ENCODE measurements at regions not wholly inside any gene's neighbourhood (a gene's known extent, or its start where the extent isn't known, plus 50 kb on each side); places are given as distances from the start of the nearest gene placed in this dataset.

DNA sequence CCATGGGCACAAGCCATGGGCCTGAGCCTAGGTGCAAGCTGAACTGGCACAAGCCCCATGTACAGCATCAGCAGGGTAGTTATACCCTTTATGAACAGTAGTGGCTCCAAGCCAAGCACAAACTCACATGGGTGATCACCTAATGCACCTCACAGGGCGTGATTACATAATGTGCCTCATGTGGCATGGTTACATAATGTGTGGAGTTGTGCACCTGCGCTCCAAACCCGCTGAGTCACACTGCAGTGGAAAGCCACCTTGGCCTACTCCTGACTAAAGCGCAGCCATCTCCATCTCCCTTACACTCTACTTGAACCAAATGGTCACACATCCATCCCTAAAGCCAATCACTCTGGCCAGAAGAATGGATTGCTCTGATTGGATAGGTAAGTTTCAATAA, 279.7 kb downstream of the MBD2 start:
- Histone ChIP-seq H3K27ac (no peak overlapping the region), H3K9me3 (no peaks in the 10 kb centered on the region), H3K4me3 (no peak overlapping the region), H3K27me3 (no peaks in the 10 kb centered on the region), H3K4me1 (ENCODE audit: insufficient read depth) (no peaks in the 10 kb centered on the region), H3K36me3 (no peaks in the 10 kb centered on the region)
- 90 to 98% (median 97%) methylated on average over 4 of the region's 4 CpGs for WGBS, 3 donors
- no peak for TF ChIP-seq EP300 (IDR thresholded peaks at IDR 0.05)
- TF ChIP-seq, protein P1, sequence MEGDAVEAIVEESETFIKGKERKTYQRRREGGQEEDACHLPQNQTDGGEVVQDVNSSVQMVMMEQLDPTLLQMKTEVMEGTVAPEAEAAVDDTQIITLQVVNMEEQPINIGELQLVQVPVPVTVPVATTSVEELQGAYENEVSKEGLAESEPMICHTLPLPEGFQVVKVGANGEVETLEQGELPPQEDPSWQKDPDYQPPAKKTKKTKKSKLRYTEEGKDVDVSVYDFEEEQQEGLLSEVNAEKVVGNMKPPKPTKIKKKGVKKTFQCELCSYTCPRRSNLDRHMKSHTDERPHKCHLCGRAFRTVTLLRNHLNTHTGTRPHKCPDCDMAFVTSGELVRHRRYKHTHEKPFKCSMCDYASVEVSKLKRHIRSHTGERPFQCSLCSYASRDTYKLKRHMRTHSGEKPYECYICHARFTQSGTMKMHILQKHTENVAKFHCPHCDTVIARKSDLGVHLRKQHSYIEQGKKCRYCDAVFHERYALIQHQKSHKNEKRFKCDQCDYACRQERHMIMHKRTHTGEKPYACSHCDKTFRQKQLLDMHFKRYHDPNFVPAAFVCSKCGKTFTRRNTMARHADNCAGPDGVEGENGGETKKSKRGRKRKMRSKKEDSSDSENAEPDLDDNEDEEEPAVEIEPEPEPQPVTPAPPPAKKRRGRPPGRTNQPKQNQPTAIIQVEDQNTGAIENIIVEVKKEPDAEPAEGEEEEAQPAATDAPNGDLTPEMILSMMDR (IDR thresholded peaks at IDR 0.05), result no peak
- TF ChIP-seq POLR2A (IDR thresholded peaks at IDR 0.05), result no peak
- DNase-seq, result no peak
- intact Hi-C loops (cut with DNase I), result no loop called here

DNA sequence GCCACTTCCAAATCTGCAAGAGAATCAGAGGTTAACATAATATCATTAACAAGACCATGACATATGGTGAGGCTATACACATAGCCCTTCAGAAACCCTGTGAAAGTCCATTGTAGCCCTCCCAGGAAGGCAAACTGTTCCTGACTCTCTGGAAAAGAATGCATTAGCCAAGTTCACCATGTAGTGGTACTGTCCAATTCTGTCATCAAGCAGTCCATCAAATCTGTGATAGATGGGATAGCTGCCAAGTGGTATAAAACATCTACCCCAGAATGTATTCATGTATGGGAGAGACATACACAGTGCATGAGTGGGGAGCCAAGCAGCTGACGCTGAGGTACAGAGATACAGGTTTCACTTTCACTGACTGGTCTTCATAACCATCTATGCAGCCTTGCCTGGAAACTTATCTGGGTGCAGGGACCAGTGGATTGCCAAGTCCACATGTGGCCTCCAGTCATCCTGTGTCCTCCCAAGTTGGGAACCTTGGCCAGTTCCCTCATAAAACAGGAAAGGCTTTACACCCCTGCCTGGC, 281.1 kb downstream of the MBD2 start:
- no peak overlapping the region for H3K4me3 ChIP-seq
- H3K4me1 ChIP-seq (ENCODE audit: insufficient read depth), result no peaks in the 10 kb centered on the region
- intact Hi-C loops (cut with DNase I), result no loop called here
- H3K27ac ChIP-seq, result no peak overlapping the region
- TF ChIP-seq, protein P1 (IDR thresholded peaks at IDR 0.05), result no peak
- no peak for TF ChIP-seq EP300 (IDR thresholded peaks at IDR 0.05)
- TF ChIP-seq POLR2A (IDR thresholded peaks at IDR 0.05), result no peak
- WGBS, 3 donors, result 88 to 100% (median 95%) methylated on average over 1 of the region's 1 CpG
- H3K9me3 ChIP-seq, result no peaks in the 10 kb centered on the region
- DNase-seq, result no peak
- no peaks in the 10 kb centered on the region for H3K27me3 ChIP-seq
- no peaks in the 10 kb centered on the region for H3K36me3 ChIP-seq

DNA sequence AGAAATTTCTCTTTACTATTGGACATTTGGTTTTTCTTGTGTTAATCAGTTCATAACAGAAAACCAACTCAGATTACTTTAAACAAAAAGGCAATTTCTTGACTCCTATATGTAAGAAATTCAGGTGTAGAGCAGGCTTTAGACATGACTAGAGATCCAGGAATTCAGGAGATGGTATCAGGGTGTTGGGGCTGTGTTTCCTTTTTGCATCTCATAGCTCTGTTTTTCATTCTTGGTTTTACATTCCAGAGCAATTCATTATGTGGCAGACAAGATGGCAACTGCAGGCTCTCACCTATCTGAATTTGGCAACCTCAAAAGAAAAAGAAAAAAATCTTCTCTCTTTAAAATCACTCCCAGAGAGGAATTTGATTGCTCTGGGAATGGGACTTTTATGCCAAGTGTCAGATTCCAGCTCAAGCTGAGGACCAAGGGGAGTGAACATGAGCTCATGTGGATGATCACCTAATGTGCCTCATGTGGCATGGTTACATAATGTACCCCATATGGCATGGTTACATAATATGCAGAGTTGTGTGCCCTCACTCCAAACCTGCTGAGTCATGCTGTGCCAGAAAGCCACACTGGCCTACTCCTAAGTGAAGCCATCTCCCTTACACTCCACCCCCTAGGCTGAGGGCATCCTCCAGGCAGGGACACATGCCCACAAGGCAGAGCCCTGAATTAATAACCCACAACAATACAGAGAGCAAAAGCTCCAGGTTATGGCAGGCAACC, 282.7 kb downstream of the MBD2 start:
- Histone ChIP-seq H3K4me1 (ENCODE audit: insufficient read depth) (no peaks in the 10 kb centered on the region), H3K27me3 (no peaks in the 10 kb centered on the region), H3K9me3 (no peaks in the 10 kb centered on the region), H3K27ac (no peak overlapping the region), H3K36me3 (no peaks in the 10 kb centered on the region), H3K4me3 (no peak overlapping the region)
- DNase-seq, result no peak
- TF ChIP-seq POLR2A (IDR thresholded peaks at IDR 0.05), result no peak
- TF ChIP-seq, protein P1 (IDR thresholded peaks at IDR 0.05), result no peak
- TF ChIP-seq EP300 (IDR thresholded peaks at IDR 0.05), result no peak
- intact Hi-C loops (cut with DNase I), result no loop called here

DNA sequence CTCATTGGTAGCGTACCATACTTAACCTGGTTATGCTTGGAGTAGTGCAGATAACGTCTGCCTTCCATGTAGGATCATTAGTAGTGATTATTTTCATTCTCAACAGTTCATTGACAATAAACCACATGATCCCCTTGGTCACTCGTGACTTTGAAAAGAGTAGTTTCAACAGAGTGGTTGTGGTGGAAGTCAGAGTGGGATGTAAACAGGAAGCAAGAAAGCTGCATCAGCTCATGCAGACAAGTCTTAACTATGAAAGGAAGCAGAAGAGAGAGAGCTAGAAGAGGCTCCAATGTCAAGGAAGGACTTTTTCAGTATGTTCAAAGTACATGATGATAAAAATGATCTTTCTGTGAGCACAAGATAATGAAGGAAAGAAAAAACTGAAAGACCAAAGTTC, 287.4 kb downstream of the MBD2 start:
- no peak overlapping the region for H3K27ac ChIP-seq
- 65 to 71% (median 70%) methylated on average over 3 of the region's 3 CpGs for WGBS, 3 donors
- DNase-seq, result no peak
- H3K27me3 ChIP-seq, result no peaks in the 10 kb centered on the region
- no peak overlapping the region for H3K4me3 ChIP-seq
- TF ChIP-seq POLR2A (IDR thresholded peaks at IDR 0.05) (no peak), EP300 (IDR thresholded peaks at IDR 0.05) (no peak)
- TF ChIP-seq, protein P1 (IDR thresholded peaks at IDR 0.05), result no peak
- H3K4me1 ChIP-seq (ENCODE audit: insufficient read depth), result no peaks in the 10 kb centered on the region
- H3K36me3 ChIP-seq, result no peaks in the 10 kb centered on the region
- intact Hi-C loops (cut with DNase I), result no loop called here
- H3K9me3 ChIP-seq, result no peaks in the 10 kb centered on the region

Data from ovary (tissue), 7 donors.